ENCODE measurements at regions not wholly inside any gene's neighbourhood (a gene's known extent, or its start where the extent isn't known, plus 50 kb on each side); places are given as distances from the start of the nearest gene placed in this dataset.

DNA sequence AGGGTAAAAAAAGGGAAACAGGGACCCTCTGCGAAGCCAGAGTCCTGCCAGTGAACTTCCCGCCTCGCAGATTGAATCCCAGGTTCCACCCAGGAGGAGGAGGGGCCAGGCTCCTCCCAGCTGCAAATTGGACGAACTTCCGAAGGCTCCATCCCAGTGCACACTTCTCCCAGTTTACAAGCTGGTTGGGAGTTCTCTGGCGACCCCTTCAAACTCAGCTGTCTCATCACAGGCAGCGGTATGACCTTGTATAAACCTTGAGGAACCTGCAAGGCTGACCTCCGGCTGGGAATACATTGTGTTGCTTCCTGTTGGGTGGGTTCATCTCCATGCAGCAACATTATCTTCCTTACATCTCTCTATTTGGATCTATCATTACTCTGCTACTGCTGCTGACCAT lies 962.7 kb downstream of the GRIK2 start:
- Histone ChIP-seq H3K36me3 (ENCODE audit: insufficient read depth, low read length) (no peaks in the 10 kb centered on the region), H4K20me1 (ENCODE audit: insufficient read depth, low read length) (no peaks in the 10 kb centered on the region), H3K4me1 (ENCODE audit: insufficient read depth, low read length, severe bottlenecking) (no peaks in the 10 kb centered on the region), H3K9ac (ENCODE audit: low read length) (no peak overlapping the region), H3K4me2 (ENCODE audit: low read length) (no peak overlapping the region), H3F3A (ENCODE audit: insufficient read depth, low read length) (no peaks in the 10 kb centered on the region), H3K9me2 (ENCODE audit: low read depth, low read length) (no peaks in the 10 kb centered on the region), H3K9me3 (ENCODE audit: low read length) (no peaks in the 10 kb centered on the region), H2AFZ (ENCODE audit: low read length) (no peak overlapping the region), H3K4me3 (ENCODE audit: low read depth, low read length, poor library complexity, severe bottlenecking) (no peak overlapping the region), H3K27me3 (ENCODE audit: insufficient read depth, low read length) (no peaks in the 10 kb centered on the region), H3K79me2 (ENCODE audit: insufficient read depth, low read length) (no peaks in the 10 kb centered on the region), H3K27ac (ENCODE audit: low read depth, low read length, poor library complexity, severe bottlenecking) (no peak overlapping the region)
- TF ChIP-seq EZH2 (IDR thresholded peaks at IDR 0.05; ENCODE audit: borderline replicate concordance, low read length), result no peak
- TF ChIP-seq, protein P1, sequence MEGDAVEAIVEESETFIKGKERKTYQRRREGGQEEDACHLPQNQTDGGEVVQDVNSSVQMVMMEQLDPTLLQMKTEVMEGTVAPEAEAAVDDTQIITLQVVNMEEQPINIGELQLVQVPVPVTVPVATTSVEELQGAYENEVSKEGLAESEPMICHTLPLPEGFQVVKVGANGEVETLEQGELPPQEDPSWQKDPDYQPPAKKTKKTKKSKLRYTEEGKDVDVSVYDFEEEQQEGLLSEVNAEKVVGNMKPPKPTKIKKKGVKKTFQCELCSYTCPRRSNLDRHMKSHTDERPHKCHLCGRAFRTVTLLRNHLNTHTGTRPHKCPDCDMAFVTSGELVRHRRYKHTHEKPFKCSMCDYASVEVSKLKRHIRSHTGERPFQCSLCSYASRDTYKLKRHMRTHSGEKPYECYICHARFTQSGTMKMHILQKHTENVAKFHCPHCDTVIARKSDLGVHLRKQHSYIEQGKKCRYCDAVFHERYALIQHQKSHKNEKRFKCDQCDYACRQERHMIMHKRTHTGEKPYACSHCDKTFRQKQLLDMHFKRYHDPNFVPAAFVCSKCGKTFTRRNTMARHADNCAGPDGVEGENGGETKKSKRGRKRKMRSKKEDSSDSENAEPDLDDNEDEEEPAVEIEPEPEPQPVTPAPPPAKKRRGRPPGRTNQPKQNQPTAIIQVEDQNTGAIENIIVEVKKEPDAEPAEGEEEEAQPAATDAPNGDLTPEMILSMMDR (IDR thresholded peaks at IDR 0.05; ENCODE audit: low read length), result no peak

DNA sequence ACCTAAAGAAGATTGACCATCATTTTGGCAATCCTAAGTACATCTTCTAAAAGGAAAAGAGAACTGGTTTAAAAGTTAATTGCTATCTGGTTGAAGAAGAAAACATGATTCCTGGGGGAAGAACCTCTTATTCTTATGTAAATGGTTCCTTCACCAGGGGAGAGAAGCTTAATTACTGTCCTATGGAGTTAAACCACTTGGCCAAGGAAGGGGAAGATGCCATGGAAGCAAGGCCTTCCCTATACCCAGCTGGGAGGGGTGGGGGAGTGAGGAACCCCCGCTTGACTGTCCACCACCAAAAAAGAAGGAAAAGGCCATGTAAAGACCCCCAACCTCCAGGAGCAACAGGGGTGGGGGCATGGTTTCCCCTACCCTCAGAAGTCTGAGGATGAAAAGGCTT lies 962.1 kb downstream of the GRIK2 start:
- Histone ChIP-seq H3K27ac (ENCODE audit: low read depth, low read length, poor library complexity, severe bottlenecking) (no peak overlapping the region), H3K79me2 (ENCODE audit: insufficient read depth, low read length) (no peaks in the 10 kb centered on the region), H2AFZ (ENCODE audit: low read length) (no peak overlapping the region), H3K4me2 (ENCODE audit: low read length) (no peak overlapping the region), H3K9me2 (ENCODE audit: low read depth, low read length) (no peaks in the 10 kb centered on the region), H3K9me3 (ENCODE audit: low read length) (no peaks in the 10 kb centered on the region), H3K27me3 (ENCODE audit: insufficient read depth, low read length) (no peaks in the 10 kb centered on the region), H3K4me3 (ENCODE audit: low read depth, low read length, poor library complexity, severe bottlenecking) (no peak overlapping the region), H4K20me1 (ENCODE audit: insufficient read depth, low read length) (no peaks in the 10 kb centered on the region), H3F3A (ENCODE audit: insufficient read depth, low read length) (no peaks in the 10 kb centered on the region), H3K36me3 (ENCODE audit: insufficient read depth, low read length) (no peaks in the 10 kb centered on the region), H3K9ac (ENCODE audit: low read length) (no peak overlapping the region), H3K4me1 (ENCODE audit: insufficient read depth, low read length, severe bottlenecking) (no peaks in the 10 kb centered on the region)
- no peak for TF ChIP-seq EZH2 (IDR thresholded peaks at IDR 0.05; ENCODE audit: borderline replicate concordance, low read length)
- TF ChIP-seq, protein P1 (IDR thresholded peaks at IDR 0.05; ENCODE audit: low read length), result no peak

DNA sequence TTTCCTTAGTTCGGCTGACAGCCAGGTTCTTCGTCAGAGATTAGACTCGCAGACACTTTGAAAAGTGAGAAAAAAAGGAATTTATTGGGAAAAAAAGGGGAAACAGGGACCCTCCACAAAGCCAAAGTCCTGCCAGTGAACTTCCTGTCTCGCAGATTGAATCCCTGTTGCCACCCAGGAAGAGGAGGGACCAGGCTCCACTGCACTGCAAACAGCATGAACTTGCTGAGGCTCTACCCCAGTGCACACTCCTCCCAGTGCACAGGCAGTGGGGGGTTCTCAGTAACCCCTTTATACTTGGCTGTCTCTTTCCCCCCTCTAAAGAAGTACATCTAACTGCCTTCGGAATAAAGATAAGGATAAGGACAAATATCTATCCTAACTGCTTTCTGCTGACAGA lies 959.0 kb downstream of the GRIK2 start:
- H3K27ac ChIP-seq (ENCODE audit: low read depth, low read length, poor library complexity, severe bottlenecking), result no peak overlapping the region

More for the DNA sequence above, 959.0 kb downstream of the GRIK2 start:
- Histone ChIP-seq H3K27me3 (ENCODE audit: insufficient read depth, low read length) (no peaks in the 10 kb centered on the region), H3K9me3 (ENCODE audit: low read length) (no peaks in the 10 kb centered on the region), H3K79me2 (ENCODE audit: insufficient read depth, low read length) (no peaks in the 10 kb centered on the region), H3K4me3 (ENCODE audit: low read depth, low read length, poor library complexity, severe bottlenecking) (no peak overlapping the region), H3F3A (ENCODE audit: insufficient read depth, low read length) (no peaks in the 10 kb centered on the region), H3K4me1 (ENCODE audit: insufficient read depth, low read length, severe bottlenecking) (no peaks in the 10 kb centered on the region), H3K9me2 (ENCODE audit: low read depth, low read length) (no peaks in the 10 kb centered on the region), H2AFZ (ENCODE audit: low read length) (no peak overlapping the region), H3K4me2 (ENCODE audit: low read length) (no peak overlapping the region), H3K9ac (ENCODE audit: low read length) (no peak overlapping the region), H4K20me1 (ENCODE audit: insufficient read depth, low read length) (no peaks in the 10 kb centered on the region), H3K36me3 (ENCODE audit: insufficient read depth, low read length) (no peaks in the 10 kb centered on the region)
- no peak for TF ChIP-seq EZH2 (IDR thresholded peaks at IDR 0.05; ENCODE audit: borderline replicate concordance, low read length)
- TF ChIP-seq, protein P1 (IDR thresholded peaks at IDR 0.05; ENCODE audit: low read length), result no peak

All from OCI-LY1 (cell line).